ENCODE measurements at regions not wholly inside any gene's neighbourhood (a gene's known extent, or its start where the extent isn't known, plus 50 kb on each side); places are given as distances from the start of the nearest gene placed in this dataset.

- TF ChIP-seq TAF1 (IDR thresholded peaks at IDR 0.05; ENCODE audit: borderline replicate concordance, insufficient read depth, low read length) = no peak
- no peak for TF ChIP-seq REST (IDR thresholded peaks at IDR 0.05; ENCODE audit: insufficient read depth in 1 of 2, low read depth in 2 of 2, low read length in 2 of 2)
- TF ChIP-seq POLR2AphosphoS5 (IDR thresholded peaks at IDR 0.05; ENCODE audit: low read depth, low read length) = no peak
- TF ChIP-seq FOXP2 (optimal IDR thresholded peaks at IDR 0.05; ENCODE audit: borderline replicate concordance, extremely low read depth, extremely low read length, insufficient read depth) = no peak
- no peak for TF ChIP-seq SIN3A (IDR thresholded peaks at IDR 0.05; ENCODE audit: borderline replicate concordance, insufficient read depth, low read length)
These were observed 1526.6 kb upstream of the FLRT2 start for GRCh38 chr14:84003346-84003745.

- no peak for TF ChIP-seq REST (IDR thresholded peaks at IDR 0.05; ENCODE audit: insufficient read depth in 1 of 2, low read depth in 2 of 2, low read length in 2 of 2)
- no peak for TF ChIP-seq SIN3A (IDR thresholded peaks at IDR 0.05; ENCODE audit: borderline replicate concordance, insufficient read depth, low read length)
- no peak for TF ChIP-seq POLR2AphosphoS5 (IDR thresholded peaks at IDR 0.05; ENCODE audit: low read depth, low read length)
These were observed 1523.2 kb upstream of the FLRT2 start for GRCh38 chr14:84006643-84007155.

GRCh38 chr14:84013424-84013823 lies 1516.5 kb upstream of the FLRT2 start:
- TF ChIP-seq REST (IDR thresholded peaks at IDR 0.05; ENCODE audit: insufficient read depth in 1 of 2, low read depth in 2 of 2, low read length in 2 of 2) = no peak
- no peak for TF ChIP-seq TAF1 (IDR thresholded peaks at IDR 0.05; ENCODE audit: borderline replicate concordance, insufficient read depth, low read length)
- no peak for TF ChIP-seq SIN3A (IDR thresholded peaks at IDR 0.05; ENCODE audit: borderline replicate concordance, insufficient read depth, low read length)
- no peak for TF ChIP-seq FOXP2 (optimal IDR thresholded peaks at IDR 0.05; ENCODE audit: borderline replicate concordance, extremely low read depth, extremely low read length, insufficient read depth)
- TF ChIP-seq POLR2AphosphoS5 (IDR thresholded peaks at IDR 0.05; ENCODE audit: low read depth, low read length) = no peak

- TF ChIP-seq TAF1 (IDR thresholded peaks at IDR 0.05; ENCODE audit: borderline replicate concordance, insufficient read depth, low read length) (no peak), SIN3A (IDR thresholded peaks at IDR 0.05; ENCODE audit: borderline replicate concordance, insufficient read depth, low read length) (no peak), FOXP2 (optimal IDR thresholded peaks at IDR 0.05; ENCODE audit: borderline replicate concordance, extremely low read depth, extremely low read length, insufficient read depth) (no peak), POLR2AphosphoS5 (IDR thresholded peaks at IDR 0.05; ENCODE audit: low read depth, low read length) (no peak), REST (IDR thresholded peaks at IDR 0.05; ENCODE audit: insufficient read depth in 1 of 2, low read depth in 2 of 2, low read length in 2 of 2) (no peak)
These were observed 1512.4 kb upstream of the FLRT2 start for GRCh38 chr14:84017495-84017894.

GRCh38 chr14:84021433-84021832 lies 1508.5 kb upstream of the FLRT2 start:
- TF ChIP-seq REST (IDR thresholded peaks at IDR 0.05; ENCODE audit: insufficient read depth in 1 of 2, low read depth in 2 of 2, low read length in 2 of 2) (no peak), TAF1 (IDR thresholded peaks at IDR 0.05; ENCODE audit: borderline replicate concordance, insufficient read depth, low read length) (no peak), SIN3A (IDR thresholded peaks at IDR 0.05; ENCODE audit: borderline replicate concordance, insufficient read depth, low read length) (no peak)
